ENCODE measurements at regions not wholly inside any gene's neighbourhood (a gene's known extent, or its start where the extent isn't known, plus 50 kb on each side); places are given as distances from the start of the nearest gene placed in this dataset.

GRCh38 chr9:99416007-99416406 lies 193.9 kb downstream of the SEC61B start:
- no peak for DNase-seq (ENCODE audit: low read depth in 1 of 2, low spot score in 1 of 2)
- POLR2A ChIA-PET: no interaction called here
- Histone ChIP-seq H3K27ac (no peak overlapping the region), H3K9me3 (no peaks in the 10 kb centered on the region), H3K4me3 (no peak overlapping the region), H3K4me1 (no peaks in the 10 kb centered on the region), H3K4me2 (no peak overlapping the region)
- ATAC-seq: no peak
- 37% methylated on average over 2 of the region's 2 CpGs for WGBS (ENCODE audit: missing lambda C conversion rate)
- no peak for TF ChIP-seq ATOH8 (CRISPR knock-in tag; IDR thresholded peaks at IDR 0.05; ENCODE audit: low read depth)
- TF ChIP-seq NPAS2 (CRISPR knock-in tag; IDR thresholded peaks at IDR 0.05; ENCODE audit: borderline replicate concordance): no peak
- TF ChIP-seq ZNF302 (CRISPR knock-in tag; IDR thresholded peaks at IDR 0.05): no peak
- TF ChIP-seq RCOR1 (IDR thresholded peaks at IDR 0.05; ENCODE audit: low read depth, low read length): no peak
- no peak for TF ChIP-seq HMGXB4 (CRISPR knock-in tag; IDR thresholded peaks at IDR 0.05; ENCODE audit: borderline replicate concordance)
- TF ChIP-seq BCL3 (IDR thresholded peaks at IDR 0.05): no peak
- no peak for TF ChIP-seq EHMT2 (IDR thresholded peaks at IDR 0.05; ENCODE audit: low read depth)
- no peak for TF ChIP-seq JUNB (IDR thresholded peaks at IDR 0.05)
- TF ChIP-seq SMC3 (IDR thresholded peaks at IDR 0.05): no peak
- no peak for TF ChIP-seq CBX2 (IDR thresholded peaks at IDR 0.05; ENCODE audit: borderline replicate concordance, low read depth)
- TF ChIP-seq RNF2 (IDR thresholded peaks at IDR 0.05; ENCODE audit: borderline replicate concordance, low read depth): no peak
- TF ChIP-seq NFE2L2 (conservative IDR thresholded peaks at IDR 0.05; ENCODE audit: low read length): no peak
- no peak for TF ChIP-seq FOSB (CRISPR knock-in tag; IDR thresholded peaks at IDR 0.05)
- no peak for TF ChIP-seq PHF8 (IDR thresholded peaks at IDR 0.05; ENCODE audit: borderline replicate concordance, low read depth)
- TF ChIP-seq TFCP2L1 (CRISPR knock-in tag; IDR thresholded peaks at IDR 0.05): no peak
- no peak for TF ChIP-seq ESRRA (IDR thresholded peaks at IDR 0.05; ENCODE audit: borderline replicate concordance, low read length)
- CTCF ChIA-PET: interaction anchor here (0.6 kb wide), 1 partner anchor 21 kb away, joined by 4 read pairs; no protein-coding TSS in a partner anchor
- FAIRE-seq: no peak

- H3K4me1 ChIP-seq: no peaks in the 10 kb centered on the region
- no peaks in the 10 kb centered on the region for H3K9me3 ChIP-seq
- TF ChIP-seq FOXS1 (CRISPR knock-in tag; IDR thresholded peaks at IDR 0.05): no peak
- no peak for TF ChIP-seq BHLHE40 (IDR thresholded peaks at IDR 0.05; ENCODE audit: low read depth, low read length)
- no peak for TF ChIP-seq KDM1A (IDR thresholded peaks at IDR 0.05; ENCODE audit: low read depth)
- no peak for TF ChIP-seq RARB (CRISPR knock-in tag; IDR thresholded peaks at IDR 0.05)
- TF ChIP-seq NPAS2 (CRISPR knock-in tag; IDR thresholded peaks at IDR 0.05; ENCODE audit: borderline replicate concordance): no peak
- TF ChIP-seq ESRRA (IDR thresholded peaks at IDR 0.05; ENCODE audit: borderline replicate concordance, low read length): no peak
- no peak for TF ChIP-seq MYC (IDR thresholded peaks at IDR 0.05; ENCODE audit: borderline replicate concordance, low read length)
- no peak for TF ChIP-seq TFCP2L1 (CRISPR knock-in tag; IDR thresholded peaks at IDR 0.05)
- TF ChIP-seq MAFK (IDR thresholded peaks at IDR 0.05; ENCODE audit: partially characterized antibody): no peak
- no peak for TF ChIP-seq FOSL2 (IDR thresholded peaks at IDR 0.05)
- TF ChIP-seq FOSL2 (CRISPR knock-in tag; IDR thresholded peaks at IDR 0.05): no peak
- TF ChIP-seq JUN (IDR thresholded peaks at IDR 0.05): no peak
- no peak overlapping the region for H3K27ac ChIP-seq
- ChIA-PET POLR2A (no interaction called here), CTCF (interaction anchor here (1.2 to 1.5 kb wide), 2 partner anchors 12 to 13 kb away, joined by 3 read pairs; no protein-coding TSS in a partner anchor)
- no peak for ATAC-seq
- no peak overlapping the region for H3K4me2 ChIP-seq
- no peak for DNase-seq (ENCODE audit: low read depth in 1 of 2, low spot score in 1 of 2)
- 48% methylated on average over 4 of the region's 4 CpGs for WGBS (ENCODE audit: missing lambda C conversion rate)
- H3K4me3 ChIP-seq: no peak overlapping the region
- no peak for FAIRE-seq
Measured at GRCh38 chr9:99419070-99419469, 197.0 kb downstream of the SEC61B start.
